PC-3 (cell line): ENCODE measurements at regions not wholly inside any gene's neighbourhood (a gene's known extent, or its start where the extent isn't known, plus 50 kb on each side); places are given as distances from the start of the nearest gene placed in this dataset.

ENCODE experiments used
- CTCF ChIP-seq: fragments of 300-600 bp; sonication (generic); conservative IDR thresholded peaks from 2 replicates; pipeline ENCODE4 v1.5.1; 2017; ENCODE audit warnings: antibody characterized with exemption, low read depth, mild to moderate bottlenecking, low read length
- EZH2phosphoT487 ChIP-seq: fragments of 300-600 bp; sonication (generic); IDR thresholded peaks from 2 replicates; pipeline ENCODE4 v1.6.1; 2018; ENCODE audit warnings: mild to moderate bottlenecking, antibody characterized with exemption, low read length, borderline replicate concordance

DNA sequence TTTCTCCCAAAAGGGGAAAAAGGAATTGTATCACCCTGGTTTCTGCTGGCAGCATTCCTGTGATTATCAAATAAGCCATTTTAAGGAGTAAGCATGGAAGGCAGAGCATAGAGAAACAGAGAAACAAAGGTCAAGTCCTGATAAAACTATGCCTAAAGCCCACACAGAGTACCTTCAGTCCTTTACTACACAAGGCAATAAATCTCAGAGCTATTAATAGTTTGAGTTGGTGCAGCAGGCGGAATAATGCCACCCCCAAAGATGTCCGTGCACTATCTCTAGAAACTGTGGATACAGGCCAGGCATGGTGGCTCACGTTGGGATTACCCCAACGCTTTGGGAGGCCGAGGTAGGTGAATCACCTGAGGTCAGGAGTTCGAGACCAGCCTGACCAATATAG, 58.1 kb upstream of the ZBTB40 start:
- TF ChIP-seq EZH2phosphoT487 (no peak), CTCF (no peak)
